OCI-LY3 (cell line): ENCODE measurements at regions not wholly inside any gene's neighbourhood (a gene's known extent, or its start where the extent isn't known, plus 50 kb on each side); places are given as distances from the start of the nearest gene placed in this dataset.

Experiments used
- H2AFZ ChIP-seq: fragments of 200-600, 300-600 bp; shearing (Covaris generic); 2 replicates; pipeline ENCODE4 v1.6.0; 2014; ENCODE audit warnings: antibody characterized with exemption, low read depth, low read length
- H3K27ac ChIP-seq: fragments of 200-600, 300-600 bp; sonication (generic); 2 replicates; pipeline ENCODE4 v1.5.1; 2014; ENCODE audit warnings: mild to moderate bottlenecking, low read length, moderate library complexity, mixed read lengths
- H3K27me3 ChIP-seq: fragments of 200-600, 300-600 bp; sonication (generic); 2 replicates; pipeline ENCODE4 v1.6.1; 2014; ENCODE audit warnings: low read depth, low read length, mixed read lengths
- H3K36me3 ChIP-seq: fragments of 200-600, 300-600 bp; sonication (generic); replicated peaks from 2 replicates; pipeline ENCODE3; 2014; ENCODE audit warnings: low read depth, low read length, mixed read lengths
- H3K4me1 ChIP-seq: fragments of 300-600, 200-600 bp; sonication (generic); 2 replicates; pipeline ENCODE4 v1.6.1; 2014; ENCODE audit warnings: low read length, mixed read lengths
- H3K4me2 ChIP-seq: fragments of 200-600, 300-600 bp; sonication (generic); 2 replicates; pipeline ENCODE4 v1.6.1; 2014; ENCODE audit warnings: low read length, mixed read lengths
- H3K4me3 ChIP-seq: fragments of 300-600, 200-600 bp; sonication (generic); 2 replicates; pipeline ENCODE4 v1.5.1; 2014; ENCODE audit warnings: antibody characterized with exemption, mild to moderate bottlenecking, low read length, moderate library complexity
- H3K79me2 ChIP-seq: fragments of 300-600, 200-600 bp; shearing (Covaris generic); 2 replicates; pipeline ENCODE4 v1.6.1; 2014; ENCODE audit warnings: mild to moderate bottlenecking, low read length, mixed read lengths
- H3K9ac ChIP-seq: fragments of 300-600, 200-600 bp; shearing (Covaris generic); 2 replicates; pipeline ENCODE4 v1.6.0; 2014; ENCODE audit warnings: mild to moderate bottlenecking, low read length, moderate library complexity
- H3K9me3 ChIP-seq: fragments of 200-600, 300-600 bp; shearing (Covaris generic); 2 replicates; pipeline ENCODE4 v1.6.1; 2014; ENCODE audit warnings: low read length, mixed read lengths; ENCODE audit not compliant: insufficient read depth
- H4K20me1 ChIP-seq: fragments of 200-600, 300-600 bp; sonication (generic); 2 replicates; pipeline ENCODE4 v1.6.1; 2016; ENCODE audit warnings: low read length, mixed read lengths; ENCODE audit not compliant: insufficient read depth
- CTCF ChIP-seq: fragments of 200-600, 300-600 bp; sonication (generic); IDR thresholded peaks from 2 replicates; pipeline ENCODE4 v1.5.1; 2014; ENCODE audit warnings: antibody characterized with exemption, low read length, low read depth
- EZH2phosphoT487 ChIP-seq: fragments of 200-600 bp; shearing (Covaris generic); IDR thresholded peaks from 2 replicates; pipeline ENCODE4 v1.6.1; 2018; ENCODE audit warnings: antibody characterized with exemption, mixed run types, low read depth

DNA sequence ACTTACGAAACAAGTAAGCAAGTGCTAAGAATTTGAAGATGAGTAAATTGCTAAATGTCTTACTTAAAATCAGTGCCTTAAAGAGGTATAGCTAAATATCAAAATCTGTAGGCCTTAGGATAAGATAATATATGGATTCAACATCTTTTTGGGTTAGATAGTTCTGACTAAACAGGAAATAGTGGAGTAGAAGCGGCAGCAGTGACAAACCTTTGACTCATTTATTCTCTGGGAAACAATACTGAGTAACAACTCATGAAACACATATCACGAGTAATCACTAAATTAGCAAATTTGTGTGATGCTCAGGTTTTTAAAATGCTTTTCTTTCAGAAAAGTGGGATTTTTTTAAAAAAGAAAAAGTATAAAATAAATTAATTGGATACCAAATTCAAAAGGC, 762.1 kb upstream of the TYRP1 start:
- H3K36me3 ChIP-seq = no peaks in the 10 kb centered on the region
- no peaks in the 10 kb centered on the region for H4K20me1 ChIP-seq
- no peak overlapping the region for H3K27ac ChIP-seq
- H2AFZ ChIP-seq = no peak overlapping the region
- H3K9ac ChIP-seq = no peak overlapping the region
- no peaks in the 10 kb centered on the region for H3K79me2 ChIP-seq
- TF ChIP-seq CTCF (no peak), EZH2phosphoT487 (no peak)
- H3K27me3 ChIP-seq = no peaks in the 10 kb centered on the region
- H3K4me3 ChIP-seq = no peak overlapping the region
- no peak overlapping the region for H3K4me2 ChIP-seq
- H3K4me1 ChIP-seq = no peaks in the 10 kb centered on the region
- H3K9me3 ChIP-seq = no peaks in the 10 kb centered on the region

- no peaks in the 10 kb centered on the region for H3K27me3 ChIP-seq
- no peak for TF ChIP-seq CTCF
- TF ChIP-seq EZH2phosphoT487 = no peak
- H3K4me3 ChIP-seq = no peak overlapping the region
- H2AFZ ChIP-seq = no peak overlapping the region
- no peaks in the 10 kb centered on the region for H3K4me1 ChIP-seq
- no peaks in the 10 kb centered on the region for H3K9me3 ChIP-seq
- no peaks in the 10 kb centered on the region for H4K20me1 ChIP-seq
- no peaks in the 10 kb centered on the region for H3K79me2 ChIP-seq
- H3K27ac ChIP-seq = no peak overlapping the region
- no peak overlapping the region for H3K9ac ChIP-seq
- no peak overlapping the region for H3K4me2 ChIP-seq
- H3K36me3 ChIP-seq = no peaks in the 10 kb centered on the region
Measured at GRCh38 chr9:11931751-11932150, 761.4 kb upstream of the TYRP1 start.

DNA sequence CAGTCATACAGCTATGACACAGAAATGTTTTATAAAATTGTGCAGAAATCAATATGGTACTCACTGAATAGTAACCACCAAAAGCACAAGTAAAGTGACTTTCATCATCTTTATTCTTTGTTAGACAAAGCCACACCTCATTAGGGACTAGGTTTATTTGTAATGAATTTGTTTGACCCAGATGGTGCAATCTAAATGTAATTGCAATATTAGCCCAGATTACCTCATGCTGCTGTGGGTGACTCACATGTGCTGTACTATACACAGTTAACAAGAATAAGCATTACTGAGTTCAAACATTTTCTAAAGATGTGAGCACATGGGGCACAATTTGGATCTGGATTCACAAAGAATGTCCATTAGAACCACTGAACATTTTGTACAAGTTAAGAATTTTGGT, 759.3 kb upstream of the TYRP1 start:
- H2AFZ ChIP-seq = no peak overlapping the region

GRCh38 chr9:11946531-11946930, 746.7 kb upstream of the TYRP1 start:
- H3K27ac ChIP-seq = no peak overlapping the region
- no peaks in the 10 kb centered on the region for H3K79me2 ChIP-seq
- no peaks in the 10 kb centered on the region for H3K9me3 ChIP-seq
- no peak overlapping the region for H2AFZ ChIP-seq
- H3K4me3 ChIP-seq = no peak overlapping the region
- no peaks in the 10 kb centered on the region for H4K20me1 ChIP-seq
- no peaks in the 10 kb centered on the region for H3K4me1 ChIP-seq
- no peak overlapping the region for H3K9ac ChIP-seq
- no peaks in the 10 kb centered on the region for H3K27me3 ChIP-seq
- TF ChIP-seq EZH2phosphoT487 (no peak), CTCF (no peak)
- H3K4me2 ChIP-seq = no peak overlapping the region
- no peaks in the 10 kb centered on the region for H3K36me3 ChIP-seq

More for the DNA sequence above, 759.3 kb upstream of the TYRP1 start:
- Histone ChIP-seq H4K20me1 (no peaks in the 10 kb centered on the region), H3K27me3 (no peaks in the 10 kb centered on the region), H3K36me3 (no peaks in the 10 kb centered on the region), H3K9ac (no peak overlapping the region), H3K4me3 (no peak overlapping the region), H3K79me2 (no peaks in the 10 kb centered on the region), H3K27ac (no peak overlapping the region), H3K4me1 (no peaks in the 10 kb centered on the region), H3K9me3 (no peaks in the 10 kb centered on the region), H3K4me2 (no peak overlapping the region)
- no peak for TF ChIP-seq EZH2phosphoT487
- TF ChIP-seq CTCF = no peak
